GM03348 (cell line): ENCODE measurements at regions not wholly inside any gene's neighbourhood (a gene's known extent, or its start where the extent isn't known, plus 50 kb on each side); places are given as distances from the start of the nearest gene placed in this dataset.
"Not testable (repeated sequence)": the region's sequence is repeated elsewhere in the genome, so short reads cannot be mapped to it uniquely, and the experiment has no call there.

Experiments
- DNase-seq: peaks from one replicate; pipeline ENCODE4 v3.0.0; 2012; ENCODE audit warnings: low spot score

DNA sequence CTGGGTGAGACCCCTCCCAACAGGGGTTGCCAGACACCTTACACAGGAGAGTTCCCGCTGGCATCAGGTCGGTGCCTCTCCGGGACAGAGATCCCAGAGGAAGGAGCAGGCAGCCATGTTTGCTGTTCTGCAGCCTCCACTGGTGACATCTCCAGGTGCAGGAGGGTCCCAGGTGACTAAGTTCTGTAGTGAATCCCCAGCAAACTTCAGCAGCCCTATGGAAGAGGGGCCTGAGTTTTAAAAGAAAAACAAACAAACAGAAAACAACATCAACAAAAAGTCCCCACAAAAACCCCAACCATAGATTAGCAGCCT, 515.1 kb downstream of the FRK start:
- no peak for DNase-seq

DNA sequence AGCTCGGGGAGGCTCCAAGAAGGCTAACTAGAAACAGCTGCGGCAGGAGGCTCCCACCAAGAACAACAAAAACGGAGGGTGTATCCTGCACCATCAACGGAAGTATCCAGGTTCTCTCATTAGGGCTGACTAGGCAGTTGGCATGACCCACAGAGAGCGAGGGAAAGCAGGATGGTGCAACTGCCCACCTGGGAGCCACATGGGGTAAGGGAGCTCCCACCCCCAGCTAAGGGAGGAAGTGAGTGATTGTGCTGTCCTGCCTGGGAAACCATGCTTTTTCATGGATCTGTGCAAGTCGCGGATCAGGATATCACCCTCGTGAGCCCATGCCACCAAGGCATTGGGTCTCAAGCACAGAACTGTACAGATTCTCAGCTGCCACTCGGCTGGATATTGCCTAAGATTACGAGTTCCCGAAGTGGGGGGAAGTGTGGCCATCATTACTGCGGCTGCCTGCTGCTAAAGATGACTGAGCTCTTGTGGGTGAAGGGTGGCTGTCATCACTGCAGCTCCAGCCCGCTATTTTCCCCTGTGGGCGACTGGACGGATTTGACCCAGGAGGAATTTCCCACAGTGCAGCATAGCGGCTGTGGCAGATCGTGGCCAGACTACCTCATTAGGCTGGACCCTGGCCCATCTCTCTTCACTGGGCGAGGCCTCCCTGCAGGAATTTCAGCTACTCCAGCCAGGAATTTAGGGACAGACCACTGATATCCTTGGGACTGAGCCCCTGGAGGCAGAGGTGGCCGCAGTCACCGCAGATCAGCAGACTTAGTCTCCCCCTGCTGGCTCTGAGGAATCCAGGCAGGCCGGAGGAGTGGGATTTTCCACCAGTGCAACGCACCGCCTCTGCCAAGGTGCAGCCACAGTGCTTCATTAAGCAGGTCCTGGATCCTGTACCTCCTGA, 515.7 kb downstream of the FRK start:
- no peak for DNase-seq

DNA sequence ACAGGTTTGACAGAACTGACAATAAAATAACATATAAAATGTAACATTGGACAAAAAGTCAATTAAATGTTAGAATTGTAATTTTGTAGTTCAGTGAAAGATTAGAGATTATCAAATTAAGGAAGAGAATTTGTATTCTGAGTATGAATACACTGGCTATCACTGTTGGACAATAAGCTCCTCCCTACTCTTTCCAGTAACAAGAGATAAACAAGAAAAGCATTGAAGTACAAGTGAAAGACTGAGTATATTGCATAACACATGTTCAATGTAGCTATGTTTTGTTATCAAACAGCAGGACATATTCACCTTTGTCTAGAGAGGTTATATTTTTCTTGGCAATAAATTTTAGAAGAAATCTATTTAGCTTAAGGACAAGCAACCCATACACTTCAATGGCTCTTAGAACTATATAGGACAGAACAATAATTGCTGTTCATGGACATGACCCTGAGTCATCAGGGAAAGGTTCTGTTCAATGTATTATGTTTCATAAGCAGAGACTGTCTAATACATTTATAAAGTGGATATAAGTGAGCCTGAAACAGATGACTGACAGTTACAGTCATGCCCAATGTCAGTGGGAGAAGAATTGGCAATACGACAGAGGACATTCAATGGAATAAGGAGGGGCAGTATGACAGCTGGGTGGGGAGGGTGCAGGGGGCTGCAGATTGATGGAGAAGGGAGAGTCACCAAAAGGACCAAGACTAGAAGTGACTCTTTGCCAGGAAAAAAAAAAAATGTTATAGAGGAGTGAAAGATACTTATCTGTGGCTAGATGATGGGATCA, 520.4 kb downstream of the FRK start:
- no peak for DNase-seq

DNA sequence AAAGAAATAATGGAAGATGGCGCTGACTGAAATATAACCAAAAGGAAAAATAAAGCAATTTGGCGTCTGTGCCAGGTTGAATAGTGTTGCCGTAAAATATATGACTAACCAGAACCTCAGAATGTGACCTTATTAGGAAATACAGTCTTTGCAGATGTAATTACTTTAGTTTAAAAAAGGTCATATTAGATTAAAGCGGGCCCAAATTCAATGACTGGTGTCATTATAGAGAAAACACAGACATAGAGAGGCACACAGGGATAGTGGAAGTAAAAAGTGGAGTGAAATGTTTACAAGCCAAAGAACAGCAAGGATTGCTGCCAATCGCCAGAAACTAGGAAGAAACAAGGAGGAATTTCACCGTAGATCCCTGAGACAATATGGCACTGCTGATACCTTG, 521.2 kb downstream of the FRK start:
- DNase-seq = no peak

DNA sequence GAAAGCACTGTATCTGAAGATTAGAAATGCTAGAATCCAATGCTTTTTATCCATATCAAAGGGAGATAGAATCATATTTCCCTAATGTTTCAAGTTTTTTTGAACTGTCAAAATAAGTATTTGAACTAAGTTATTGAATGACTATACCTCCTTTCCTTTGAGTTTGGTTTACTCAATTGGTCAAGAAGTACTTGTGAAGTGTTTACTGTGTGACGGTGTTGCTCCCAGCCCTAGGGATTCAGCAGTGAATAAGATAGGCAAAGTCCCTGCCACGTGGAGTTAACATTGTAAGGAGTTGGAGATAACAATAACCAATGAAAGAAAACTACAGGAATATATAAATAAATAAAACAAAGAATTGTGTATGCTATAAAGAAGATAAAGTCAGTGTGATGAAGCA, 535.9 kb downstream of the FRK start:
- no peak for DNase-seq

DNA sequence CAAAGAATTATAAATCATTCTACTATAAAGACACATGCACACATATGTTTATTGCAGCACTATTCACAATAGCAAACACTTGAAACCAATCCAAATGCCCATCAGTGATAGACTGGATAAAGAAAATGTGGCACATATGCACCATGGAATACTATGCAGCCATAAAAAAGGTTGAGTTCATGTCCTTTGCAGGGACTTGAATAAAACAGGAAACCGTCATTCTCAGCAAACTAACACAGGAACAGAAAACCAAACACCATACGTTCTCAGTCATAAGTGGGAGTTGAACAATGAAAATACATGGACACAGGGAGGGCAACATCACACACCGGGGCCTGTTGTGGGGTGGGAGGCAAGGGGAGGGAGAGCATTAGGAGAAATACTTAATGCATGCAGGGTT, 538.9 kb downstream of the FRK start:
- not testable (repeated sequence) for DNase-seq

DNA sequence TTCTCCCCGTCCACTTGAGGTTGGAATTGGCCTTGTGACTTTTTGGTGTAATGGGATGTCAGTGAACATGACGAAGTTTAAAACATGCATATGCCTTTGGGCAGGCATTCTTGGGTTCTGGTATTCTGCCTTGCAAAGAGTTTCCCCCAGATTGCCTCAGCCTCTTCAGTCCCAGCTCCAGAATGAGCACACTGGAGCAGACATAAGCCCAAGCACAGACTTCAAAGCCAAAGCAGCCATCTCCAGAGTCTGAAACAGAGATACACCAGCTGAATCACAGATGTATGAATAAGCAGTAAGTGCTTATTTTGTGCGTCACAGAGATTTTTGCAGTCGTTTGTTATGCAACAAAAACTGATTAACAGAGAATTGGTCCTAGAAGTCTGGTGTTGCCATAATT, 546.0 kb downstream of the FRK start:
- DNase-seq = peak; percentile 40

DNA sequence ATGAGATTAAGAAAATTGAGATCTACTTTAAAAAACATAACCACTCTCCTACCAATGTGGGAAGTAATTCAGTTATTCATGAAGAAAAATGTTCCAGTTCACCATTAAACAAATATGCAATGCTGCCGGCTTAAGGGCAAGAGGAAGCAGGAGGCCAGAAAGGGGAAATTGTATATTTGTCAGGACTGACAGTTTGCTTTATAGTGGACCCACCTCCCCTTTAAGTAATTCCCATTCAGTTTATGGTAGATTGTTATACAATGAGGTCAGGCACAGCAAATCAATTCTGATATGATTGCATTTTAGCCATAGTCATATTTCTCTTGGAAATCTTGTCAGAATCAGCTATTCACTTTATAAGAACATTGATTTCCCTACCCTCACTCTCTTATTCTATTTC, 547.8 kb downstream of the FRK start:
- no peak for DNase-seq

DNA sequence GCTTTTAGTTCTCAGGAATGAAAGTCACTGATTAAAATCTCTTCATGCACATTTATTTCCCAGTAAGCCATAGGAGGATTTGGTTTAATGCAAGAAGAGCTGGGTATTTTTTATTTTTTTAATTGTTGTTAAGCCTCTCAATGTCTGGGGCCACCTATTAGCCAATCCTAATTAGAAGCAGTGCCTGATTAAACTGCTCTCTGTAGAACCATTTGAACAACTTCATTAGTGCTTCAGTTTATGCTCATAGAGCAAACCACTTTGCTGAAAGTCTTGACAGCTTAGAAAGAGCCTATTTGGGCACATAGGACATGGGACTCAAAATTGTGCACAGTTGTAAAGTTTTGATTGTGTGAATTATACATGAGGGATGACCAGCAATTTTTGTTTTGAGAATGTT, 548.9 kb downstream of the FRK start:
- no peak for DNase-seq

DNA sequence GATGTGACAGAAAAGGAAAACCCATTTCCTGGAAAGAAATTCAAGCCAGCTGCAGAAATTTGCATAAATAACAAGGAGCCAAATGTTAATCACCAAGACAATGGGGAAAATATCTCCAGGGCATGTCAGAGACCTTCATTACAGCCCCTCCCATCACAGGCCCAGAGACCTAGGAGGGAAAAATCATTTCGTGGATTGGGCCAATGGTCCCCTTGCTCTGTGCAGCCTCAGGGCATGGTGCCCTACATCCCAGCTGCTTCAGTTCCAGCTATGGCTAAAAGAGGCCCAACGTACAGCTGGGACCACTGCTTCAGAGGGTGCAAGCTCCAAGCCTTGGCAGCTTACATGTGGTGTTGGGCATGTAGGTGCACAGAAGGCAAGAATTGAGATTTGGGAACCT, 558.3 kb downstream of the FRK start:
- DNase-seq = not testable (repeated sequence)

DNA sequence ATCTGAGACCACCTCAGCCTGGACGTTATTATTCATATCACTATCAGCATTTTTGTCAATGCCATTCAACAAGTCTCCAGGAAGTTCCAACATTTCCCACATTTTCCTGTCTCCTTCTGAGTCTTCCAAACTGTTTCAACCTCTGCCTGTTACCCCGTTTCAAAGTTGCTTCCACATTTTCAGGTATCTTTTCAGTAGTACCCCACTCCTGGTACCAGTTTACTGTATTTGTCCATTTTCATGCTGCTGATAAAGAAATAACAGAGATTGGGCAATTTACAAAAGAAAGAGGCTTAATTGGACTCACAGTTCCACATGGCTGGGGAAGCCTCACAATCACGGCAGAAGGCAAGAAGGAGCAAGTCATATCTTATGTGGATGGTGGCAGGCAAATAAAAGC, 565.5 kb downstream of the FRK start:
- DNase-seq = no peak

DNA sequence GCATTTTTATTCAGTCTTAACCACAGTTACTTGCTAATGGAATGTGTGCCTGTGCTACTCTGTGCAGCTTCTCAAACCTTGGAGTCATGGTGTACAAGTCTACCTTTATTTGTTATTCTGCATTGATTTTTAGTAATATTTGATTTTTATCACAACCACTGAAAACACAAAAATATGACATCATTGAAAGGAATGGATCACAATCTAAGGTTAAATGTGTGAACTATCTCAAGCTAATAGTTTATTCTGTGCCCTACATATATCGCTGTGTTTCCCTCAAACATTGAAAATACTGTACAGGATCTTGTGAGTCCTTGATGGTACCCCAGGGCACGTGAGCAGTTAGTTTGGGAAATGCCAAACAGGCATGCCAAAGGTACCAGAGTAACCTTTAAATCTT, 573.4 kb downstream of the FRK start:
- DNase-seq = no peak

DNA sequence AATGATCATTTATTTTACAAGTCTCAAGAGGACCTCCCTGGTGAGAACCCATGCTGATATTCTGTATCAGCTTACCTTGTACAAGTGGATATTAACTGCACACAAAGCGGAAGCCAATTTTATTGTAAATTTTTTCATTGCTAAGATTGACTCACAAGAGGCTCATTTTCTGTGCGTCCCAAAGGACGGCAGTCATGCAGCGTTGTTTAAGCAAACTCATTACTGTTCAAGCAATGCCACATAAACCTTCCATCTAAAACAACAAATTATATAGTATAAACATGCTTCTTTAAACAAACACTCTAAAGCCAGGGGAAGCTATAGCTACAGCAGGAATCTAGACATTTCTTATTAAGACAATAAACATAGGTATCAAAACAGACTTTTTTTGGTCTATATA, 575.3 kb downstream of the FRK start:
- no peak for DNase-seq

DNA sequence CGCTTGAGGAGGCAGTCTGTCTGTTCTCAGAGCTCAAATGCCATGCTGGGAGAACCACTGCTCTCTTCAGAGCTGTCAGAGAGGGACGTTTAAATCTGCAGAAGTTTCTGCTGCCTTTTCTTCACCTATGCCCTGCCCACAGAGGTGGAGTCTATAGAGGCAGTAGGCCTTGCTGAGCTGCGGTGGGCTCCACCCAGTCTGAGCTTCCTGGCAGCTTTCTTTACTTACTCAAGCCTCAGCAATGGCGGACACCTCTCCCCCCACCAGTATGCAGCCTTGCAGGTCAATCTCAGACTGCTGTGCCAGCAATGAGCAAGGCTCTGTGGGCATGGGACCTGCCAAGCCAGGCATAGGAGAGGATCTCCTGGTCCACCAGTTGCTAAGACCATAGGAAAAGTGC, 580.1 kb downstream of the FRK start:
- not testable (repeated sequence) for DNase-seq

DNA sequence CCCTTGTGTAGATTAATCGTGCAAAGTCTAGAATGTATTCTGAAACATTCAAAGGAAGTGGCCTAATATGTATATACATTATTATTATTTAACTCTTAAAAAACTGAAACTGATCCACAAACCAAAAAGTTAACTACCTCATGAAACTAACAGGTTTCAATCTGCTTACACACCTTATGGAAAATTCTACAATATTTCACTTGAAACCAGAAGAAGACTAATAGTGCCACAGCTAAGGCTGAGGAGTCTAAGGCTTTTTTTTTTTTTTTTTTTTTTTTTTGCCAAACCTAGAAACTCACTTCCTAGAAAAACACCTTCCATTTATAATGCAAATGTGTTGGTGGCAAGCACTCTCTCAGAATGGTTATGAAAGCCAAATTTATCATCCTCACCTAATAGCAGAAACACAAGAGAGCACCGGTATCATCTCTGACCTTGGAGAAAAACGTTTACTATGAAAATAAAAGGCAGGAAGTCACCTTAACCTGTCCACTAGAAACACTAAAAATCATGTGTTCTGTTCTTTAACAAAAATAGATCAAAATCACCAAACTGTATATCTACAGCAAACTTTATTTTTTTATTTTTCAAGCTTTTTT, 586.1 kb downstream of the FRK start:
- no peak for DNase-seq

DNA sequence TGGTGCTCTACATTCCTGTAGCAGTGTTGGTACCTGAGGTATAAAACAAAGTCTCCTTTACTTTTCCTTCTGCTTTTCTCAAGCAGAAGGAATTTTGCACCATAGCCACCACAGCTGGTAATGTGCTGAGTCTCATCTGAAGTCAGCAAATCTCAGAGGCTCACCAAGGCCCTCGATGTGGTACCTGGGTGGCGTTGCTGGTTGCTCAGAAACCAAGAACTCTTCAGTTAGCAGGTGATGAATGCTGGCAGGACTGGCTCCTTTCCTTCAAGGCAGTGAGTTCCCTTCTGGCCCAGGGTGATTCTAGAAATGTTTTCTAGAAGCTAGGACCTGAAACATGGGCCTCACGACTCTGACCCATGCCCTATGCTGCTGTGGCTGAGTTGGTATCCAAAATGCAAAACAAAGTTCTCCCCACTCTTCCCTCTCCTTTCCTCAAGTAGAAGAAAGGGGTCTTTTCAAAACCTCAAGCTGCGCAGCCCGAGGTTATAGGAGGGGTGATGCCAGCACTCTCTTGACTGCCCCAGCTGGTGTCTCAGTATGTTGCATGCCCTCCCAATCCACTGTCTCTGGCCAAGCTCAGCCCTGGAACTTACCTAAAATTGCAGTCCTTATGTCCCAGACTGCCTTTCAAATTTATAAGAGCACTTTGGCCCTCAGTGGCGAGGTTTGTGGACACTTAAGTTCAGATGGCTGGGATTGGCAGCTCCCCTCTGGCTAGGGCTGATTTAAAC, 592.3 kb downstream of the FRK start:
- no peak for DNase-seq

DNA sequence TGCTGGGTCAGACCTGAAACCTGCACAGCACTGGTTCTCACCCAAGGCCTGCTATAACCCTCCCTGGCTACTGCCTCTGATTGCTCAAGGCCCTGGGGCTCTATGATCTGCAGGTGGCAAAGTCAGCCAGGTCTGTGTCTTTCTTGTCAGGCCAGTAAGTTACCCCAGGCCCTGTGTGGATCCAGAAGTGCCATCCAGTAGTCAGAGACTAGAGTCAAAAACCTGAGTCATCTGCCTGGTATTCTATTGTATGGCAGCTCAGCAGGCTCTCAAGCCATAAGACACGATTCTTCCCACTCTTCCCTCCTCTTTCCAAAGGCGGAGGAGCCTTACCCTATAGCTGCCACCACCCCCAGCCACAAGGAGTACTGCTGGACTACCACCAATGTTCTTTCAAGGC, 593.0 kb downstream of the FRK start:
- no peak for DNase-seq

DNA sequence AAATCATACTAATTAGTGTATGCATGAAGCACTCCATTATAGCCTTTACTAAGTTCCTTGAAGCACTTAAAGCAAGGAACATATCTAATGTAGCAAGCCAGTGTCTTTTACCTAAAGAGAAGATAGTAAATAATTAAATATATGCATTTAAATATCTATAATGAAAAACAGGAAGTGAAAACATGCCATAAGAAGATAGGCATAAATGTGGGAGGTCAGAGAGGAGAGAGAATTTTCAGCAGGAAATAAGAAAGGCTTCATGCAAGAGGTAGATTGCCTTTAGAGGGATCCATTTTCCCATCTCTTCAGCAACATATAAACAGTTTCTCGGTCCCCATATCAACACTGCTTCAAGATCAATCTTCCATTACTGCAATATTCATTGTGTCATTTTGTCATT, 599.8 kb downstream of the FRK start:
- DNase-seq = no peak

DNA sequence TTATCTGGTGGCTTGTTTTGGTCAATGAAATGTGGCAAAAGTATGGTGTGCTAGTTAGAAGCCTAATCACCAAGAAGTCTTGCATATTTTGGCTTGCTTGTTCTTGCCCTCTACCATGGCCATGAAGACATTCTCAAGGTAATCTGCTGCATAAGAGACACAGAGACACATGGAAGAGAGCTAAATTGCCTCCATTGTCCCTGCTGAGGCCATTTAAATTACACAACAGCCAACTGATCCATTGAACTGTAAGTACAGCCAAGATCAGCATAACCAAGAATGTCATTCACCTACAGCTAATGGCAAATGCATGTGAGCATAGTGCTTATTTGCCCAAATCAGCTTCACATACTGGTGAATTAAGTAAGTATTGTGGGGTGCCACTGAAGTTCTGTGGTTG, 603.8 kb downstream of the FRK start:
- no peak for DNase-seq

DNA sequence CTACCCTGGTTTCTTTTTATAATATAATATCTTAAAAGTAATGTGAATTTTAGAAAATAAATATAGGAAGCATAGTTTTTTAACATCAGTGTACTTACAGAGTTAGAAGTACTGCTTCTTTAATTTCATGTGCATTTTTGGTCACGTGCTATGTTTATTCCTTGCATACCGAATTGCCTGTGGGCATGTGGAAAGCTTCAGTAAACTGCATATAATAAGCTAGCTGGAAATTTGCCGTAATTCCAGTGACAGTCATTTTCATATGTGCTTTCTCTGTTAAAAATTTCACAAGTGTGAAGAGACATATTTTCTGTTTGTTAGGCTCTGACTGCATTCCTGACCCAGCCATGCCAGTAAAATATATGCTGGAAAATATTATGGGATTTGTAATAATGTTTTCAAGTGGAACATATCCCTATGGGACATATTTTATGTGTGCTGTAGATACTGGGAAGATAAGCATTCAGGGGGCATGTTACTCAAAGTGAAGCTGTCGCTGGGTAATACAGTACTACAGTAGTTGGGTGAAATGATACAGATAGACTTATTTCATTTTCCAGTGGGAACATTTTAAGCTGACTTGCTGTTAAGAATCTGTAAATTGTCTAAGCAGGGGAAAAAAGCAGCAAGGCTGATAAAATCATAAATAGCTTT, 616.7 kb downstream of the FRK start:
- no peak for DNase-seq

DNA sequence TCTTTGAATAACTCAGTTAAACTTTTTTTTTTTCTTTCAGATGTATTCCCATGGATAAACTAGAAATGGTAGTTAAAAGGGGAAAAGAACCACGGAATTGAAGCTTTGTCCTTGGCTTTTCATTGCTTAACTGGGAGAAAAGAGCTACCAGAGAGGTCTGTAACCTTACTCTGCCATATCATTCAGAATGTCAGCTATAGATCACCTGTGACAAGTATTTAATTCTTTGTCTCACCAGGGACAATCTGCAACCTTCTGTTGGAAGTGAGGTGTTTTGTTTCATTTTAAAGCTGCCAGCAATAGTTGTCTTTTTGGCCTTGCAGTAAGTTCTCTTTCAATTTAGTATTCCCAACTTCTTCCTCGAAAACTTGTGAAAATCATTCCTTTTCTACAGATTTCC, 618.4 kb downstream of the FRK start:
- DNase-seq = no peak

DNA sequence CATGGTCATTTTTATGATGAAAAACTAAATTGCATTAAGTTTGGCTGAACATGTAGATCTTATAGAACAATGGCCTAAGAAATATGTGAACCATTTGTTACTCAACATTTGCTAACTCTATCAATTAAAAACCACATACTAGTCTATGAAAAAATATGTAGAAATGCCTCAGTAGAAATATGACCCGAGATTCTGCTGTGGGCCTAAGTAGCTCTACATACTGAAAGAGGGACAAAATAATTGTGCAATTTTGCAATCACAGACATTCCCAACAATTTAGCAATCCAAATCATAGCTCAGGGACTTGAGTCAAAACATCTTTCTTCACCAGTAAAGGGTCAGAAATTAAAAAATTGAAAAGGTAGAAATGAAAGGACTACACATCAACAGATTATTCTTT, 619.0 kb downstream of the FRK start:
- peak; percentile 3 for DNase-seq
